H1 (cell line): ENCODE measurements at regions not wholly inside any gene's neighbourhood (a gene's known extent, or its start where the extent isn't known, plus 50 kb on each side); places are given as distances from the start of the nearest gene placed in this dataset.

Source experiments
- ATF3 ChIP-seq: IDR thresholded peaks from 2 replicates; pipeline ENCODE4 v1.6.1; 2011; ENCODE audit warnings: low read depth, mild to moderate bottlenecking, low read length; ENCODE audit not compliant: insufficient read depth
- CBX8 ChIP-seq: fragments of 300-800, 300-1000 bp; sonication (generic); IDR thresholded peaks from 2 replicates; pipeline ENCODE4 v1.7.1; 2016; ENCODE audit warnings: low read depth, low read length, borderline replicate concordance
- CTCF ChIP-seq, 3 experiments: IDR thresholded peaks; 1 replicate in 2 of 3; 2 replicates in 1 of 3; pipeline versions ENCODE4 v1.5.1 to v1.6.1; 2011; ENCODE audit warnings: low read length in 3 of 3, mild to moderate bottlenecking in 3 of 3, inconsistent platforms in 2 of 3, low read depth in 1 of 3, moderate library complexity in 1 of 3; ENCODE audit not compliant: insufficient read depth in 1 of 3; ENCODE audit errors: control extremely low read depth in 1 of 3
- PHF8 ChIP-seq: fragments of 200-600 bp; sonication (generic); conservative IDR thresholded peaks from 2 replicates; pipeline ENCODE4 v1.7.1; 2012; ENCODE audit warnings: low read depth, mild to moderate bottlenecking, inconsistent platforms, low read length, moderate library complexity
- POLR2A ChIP-seq, 2 experiments: IDR thresholded peaks; 1 replicate in 1 of 2; 2 replicates in 1 of 2; pipeline ENCODE4 v1.6.1; 2011; ENCODE audit warnings: low read depth in 2 of 2, low read length in 2 of 2, mild to moderate bottlenecking in 2 of 2; ENCODE audit errors: control extremely low read depth in 1 of 2
- RAD21 ChIP-seq, 2 experiments: IDR thresholded peaks in 1 of 2; conservative IDR thresholded peaks in 1 of 2; 2 replicates each; pipeline ENCODE4 v1.6.1; 2011; ENCODE audit warnings: low read depth in 2 of 2, low read length in 2 of 2, improper control_type of control experiment in 1 of 2, inconsistent platforms in 1 of 2, mild to moderate bottlenecking in 1 of 2, moderate library complexity in 1 of 2
- SIN3A ChIP-seq, 2 experiments: IDR thresholded peaks in 1 of 2; conservative IDR thresholded peaks in 1 of 2; 2 replicates each; pipeline ENCODE4 v1.6.1; 2011 to 2012; ENCODE audit warnings: low read length in 2 of 2, improper control_type of control experiment in 1 of 2, low read depth in 1 of 2, mild to moderate bottlenecking in 1 of 2

GRCh38 chr13:91053318-91054065 lies 294.0 kb upstream of the MIR17HG start:
- TF ChIP-seq CBX8 (no peak), SIN3A (conservative IDR thresholded peaks at IDR 0.05 in 1 of 2, IDR thresholded peaks at IDR 0.05 in 1 of 2; ENCODE audit: low read depth in 1 of 2, low read length in 2 of 2) (no peak), PHF8 (no peak), RAD21 (IDR thresholded peaks at IDR 0.05 in 1 of 2, conservative IDR thresholded peaks at IDR 0.05 in 1 of 2; ENCODE audit: low read depth in 2 of 2, low read length in 2 of 2) (no peak), CTCF (IDR thresholded peaks at IDR 0.05; ENCODE audit: control extremely low read depth in 1 of 3, insufficient read depth in 1 of 3, low read depth in 1 of 3, low read length in 3 of 3) (no peak), ATF3 (no peak), POLR2A (IDR thresholded peaks at IDR 0.05; ENCODE audit: control extremely low read depth in 1 of 2, low read depth in 2 of 2, low read length in 2 of 2) (no peak)
